ENCODE measurements at regions not wholly inside any gene's neighbourhood (a gene's known extent, or its start where the extent isn't known, plus 50 kb on each side); places are given as distances from the start of the nearest gene placed in this dataset.

GRCh38 chr5:89436464-89436863 is 553.5 kb upstream of the MEF2C start:
- no peak overlapping the region for H3K4me3 ChIP-seq (ENCODE audit: low read depth, low read length)
- no peak for DNase-seq (ENCODE audit: low read depth)

GRCh38 chr5:89435347-89435746 is 552.4 kb upstream of the MEF2C start:
- H3K4me3 ChIP-seq (ENCODE audit: low read depth, low read length): no peak overlapping the region
- no peak for DNase-seq (ENCODE audit: low read depth)

DNA sequence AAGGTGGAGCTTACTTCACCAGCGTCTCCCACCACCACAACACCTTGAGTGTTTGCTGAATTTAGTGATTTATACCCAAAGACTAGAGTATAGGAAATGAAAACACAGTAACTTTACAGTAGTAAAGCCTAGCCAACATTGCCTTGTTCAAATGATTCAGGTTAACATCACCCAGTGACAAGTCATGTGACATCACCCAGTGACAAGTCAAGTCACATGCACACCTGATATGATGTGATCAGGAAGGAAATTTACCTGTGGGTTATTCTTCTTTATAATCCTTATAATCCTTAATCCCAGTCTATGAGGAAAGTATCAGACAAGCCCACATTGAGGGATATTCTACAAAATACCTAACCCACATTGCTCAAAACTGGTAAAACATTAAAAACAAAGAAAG is 545.6 kb upstream of the MEF2C start:
- DNase-seq (ENCODE audit: low read depth): no peak
- H3K4me3 ChIP-seq (ENCODE audit: low read depth, low read length): no peak overlapping the region

DNA sequence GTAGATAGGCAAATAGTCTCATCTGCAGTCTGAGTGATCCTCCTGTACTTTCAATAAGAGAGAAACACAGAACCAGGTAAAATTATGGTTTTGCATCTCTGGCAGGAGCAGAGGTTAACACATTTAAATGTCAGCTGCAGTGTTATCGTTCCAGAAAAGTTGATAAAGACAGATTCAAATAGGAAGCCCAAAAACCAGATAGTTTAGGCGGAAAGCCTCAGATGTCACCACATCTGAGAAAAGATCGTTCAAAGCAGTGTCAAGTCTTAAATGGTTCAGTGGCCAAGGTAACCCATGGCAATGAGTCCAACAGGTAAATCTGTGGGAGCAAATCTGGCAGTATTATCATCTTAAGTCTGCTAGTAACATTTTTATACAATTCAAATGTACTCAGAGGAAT is 542.1 kb upstream of the MEF2C start:
- DNase-seq (ENCODE audit: low read depth): no peak
- no peak overlapping the region for H3K4me3 ChIP-seq (ENCODE audit: low read depth, low read length)

DNA sequence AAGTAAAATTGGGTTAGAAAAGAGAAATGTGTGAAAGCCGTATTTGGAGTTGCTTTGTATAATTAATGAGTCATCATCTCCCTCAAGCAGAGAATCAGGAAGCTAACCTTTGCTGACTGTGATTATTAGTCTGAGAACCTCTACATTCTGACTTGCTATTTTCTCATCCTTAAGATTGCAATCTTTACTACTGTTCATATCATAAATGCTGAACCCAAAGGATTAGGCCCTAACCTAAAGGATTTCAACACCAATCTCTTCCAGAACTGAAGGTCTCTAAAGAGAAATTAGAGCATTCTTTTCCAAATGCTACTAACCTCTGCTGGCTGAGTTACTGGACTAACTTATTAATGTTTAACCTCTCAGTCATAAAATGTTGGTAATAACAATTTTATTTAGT is 538.1 kb upstream of the MEF2C start:
- DNase-seq (ENCODE audit: low read depth): no peak
- H3K4me3 ChIP-seq (ENCODE audit: low read depth, low read length): no peak overlapping the region

DNA sequence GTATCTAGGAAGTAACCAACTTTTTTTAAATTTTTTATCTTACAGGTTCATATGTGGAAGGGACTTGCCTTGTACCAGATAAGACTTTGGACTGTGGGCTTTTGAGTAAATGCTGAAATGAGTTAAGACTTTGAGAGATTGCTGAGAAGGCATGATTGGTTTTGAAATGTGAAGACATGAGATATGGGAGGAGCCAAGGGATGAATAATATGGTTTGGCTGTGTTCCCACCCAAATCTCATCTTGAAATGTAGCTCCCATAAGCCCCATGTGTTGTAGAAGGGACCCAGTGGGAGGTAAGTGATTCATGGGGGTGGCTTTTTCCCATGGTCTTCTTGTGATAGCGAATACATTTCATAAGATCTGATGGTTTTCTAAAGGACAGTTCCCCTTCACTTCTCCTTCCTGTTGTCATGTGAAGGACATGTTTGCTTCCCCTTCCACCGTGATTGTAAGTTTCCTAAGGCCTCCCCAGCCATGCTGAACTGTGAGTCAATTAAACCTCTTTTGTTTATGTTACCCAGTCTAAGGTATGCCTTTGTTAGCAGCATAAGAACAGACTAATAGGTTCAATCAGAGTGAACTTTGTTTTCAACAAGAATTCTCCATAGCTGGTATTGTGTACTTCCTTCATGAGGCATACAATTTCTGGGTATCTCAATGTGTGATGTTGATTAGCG is 535.6 kb upstream of the MEF2C start:
- DNase-seq (ENCODE audit: low read depth): no peak
- no peak overlapping the region for H3K4me3 ChIP-seq (ENCODE audit: low read depth, low read length)

GRCh38 chr5:89417990-89418389 is 535.0 kb upstream of the MEF2C start:
- no peak overlapping the region for H3K4me3 ChIP-seq (ENCODE audit: low read depth, low read length)
- DNase-seq (ENCODE audit: low read depth): no peak

GRCh38 chr5:89417515-89417914 is 534.5 kb upstream of the MEF2C start:
- DNase-seq (ENCODE audit: low read depth): no peak
- no peak overlapping the region for H3K4me3 ChIP-seq (ENCODE audit: low read depth, low read length)

DNA sequence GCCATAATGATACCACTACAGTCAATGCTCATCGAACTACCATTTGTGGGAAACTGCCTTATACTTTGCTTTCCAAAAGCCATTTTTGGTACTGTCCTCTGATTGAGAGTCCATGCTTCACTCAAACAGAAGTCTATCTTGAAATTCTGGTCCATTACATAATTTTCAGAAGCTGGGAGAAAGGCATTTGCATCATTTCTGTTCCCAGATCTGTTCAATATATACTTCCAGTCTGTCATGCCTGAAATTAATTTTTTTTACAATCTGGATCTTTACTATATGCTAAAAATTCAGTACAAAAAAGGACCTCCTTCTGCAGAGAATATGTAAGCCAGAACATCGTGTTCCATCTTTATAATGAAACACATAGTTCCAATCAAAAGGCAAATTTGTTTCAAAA is 528.9 kb upstream of the MEF2C start:
- H3K4me3 ChIP-seq (ENCODE audit: low read depth, low read length): no peak overlapping the region
- no peak for DNase-seq (ENCODE audit: low read depth)

- no peak overlapping the region for H3K4me3 ChIP-seq (ENCODE audit: low read depth, low read length)
- no peak for DNase-seq (ENCODE audit: low read depth)
These were observed 524.1 kb upstream of the MEF2C start for GRCh38 chr5:89407054-89407453.

DNA sequence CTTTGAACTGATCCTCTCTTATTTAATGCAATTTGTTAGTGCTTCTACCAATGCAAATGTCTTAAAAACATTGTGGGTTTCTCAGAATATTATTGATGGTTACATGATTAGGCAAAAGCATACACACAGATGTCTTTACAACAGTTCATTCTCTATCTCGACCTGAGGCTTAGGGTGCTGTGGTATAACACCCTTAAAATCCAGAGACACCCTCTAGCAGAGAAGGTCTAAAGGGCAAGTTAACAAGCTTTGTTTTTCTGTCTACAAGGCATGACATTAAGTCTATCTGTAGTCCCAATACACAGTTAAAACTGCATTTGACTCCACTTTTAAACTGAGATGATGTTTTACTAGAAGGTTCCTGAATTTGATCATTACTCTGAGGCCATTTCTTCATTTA is 518.7 kb upstream of the MEF2C start:
- H3K4me3 ChIP-seq (ENCODE audit: low read depth, low read length): no peak overlapping the region
- no peak for DNase-seq (ENCODE audit: low read depth)

- DNase-seq (ENCODE audit: low read depth): no peak
- H3K4me3 ChIP-seq (ENCODE audit: low read depth, low read length): no peak overlapping the region
These were observed 518.0 kb upstream of the MEF2C start for GRCh38 chr5:89401012-89401411.

DNA sequence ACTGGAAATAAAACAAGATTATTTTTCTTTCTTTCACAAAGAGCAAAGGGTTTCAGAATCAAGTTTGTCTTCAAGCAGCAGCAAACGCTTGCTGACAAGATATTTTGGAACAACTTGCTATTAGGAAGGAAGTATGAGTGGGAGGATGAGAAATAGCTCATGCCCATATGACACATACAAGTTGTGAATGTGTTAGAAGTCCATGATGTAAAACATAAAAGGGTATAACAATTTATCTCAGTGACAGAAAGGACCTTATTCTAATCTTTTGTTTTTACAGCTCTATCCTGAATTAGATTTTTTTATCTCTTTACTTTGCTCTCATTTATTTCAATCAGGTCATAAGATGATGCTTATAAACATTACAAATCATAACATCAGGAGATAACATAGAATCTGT is 516.6 kb upstream of the MEF2C start:
- no peak overlapping the region for H3K4me3 ChIP-seq (ENCODE audit: low read depth, low read length)
- DNase-seq (ENCODE audit: low read depth): no peak

GRCh38 chr5:89397096-89397495 is 514.1 kb upstream of the MEF2C start:
- H3K4me3 ChIP-seq (ENCODE audit: low read depth, low read length): no peak overlapping the region
- DNase-seq (ENCODE audit: low read depth): no peak

- H3K4me3 ChIP-seq (ENCODE audit: low read depth, low read length): no peak overlapping the region
- no peak for DNase-seq (ENCODE audit: low read depth)
These were observed 513.4 kb upstream of the MEF2C start for GRCh38 chr5:89396278-89396954.

DNA sequence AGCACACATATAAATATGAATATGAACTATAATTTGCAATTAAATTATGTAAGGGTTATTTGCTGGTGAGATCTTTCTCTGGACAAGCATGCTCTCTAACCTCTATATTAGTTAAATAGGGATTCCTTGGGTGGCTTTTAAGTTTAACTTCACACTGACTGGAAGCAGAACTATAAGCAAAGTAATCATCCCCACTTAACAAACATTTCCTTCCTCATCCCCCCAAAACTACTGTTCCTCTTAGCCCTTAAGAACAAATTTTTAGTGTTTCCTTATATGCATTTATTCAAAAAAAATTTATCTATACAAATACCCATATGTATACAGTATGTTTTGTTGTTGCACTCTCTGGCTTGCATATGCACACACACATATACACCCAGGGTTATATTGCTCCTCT is 512.1 kb upstream of the MEF2C start:
- H3K4me3 ChIP-seq (ENCODE audit: low read depth, low read length): no peak overlapping the region
- DNase-seq (ENCODE audit: low read depth): no peak

- no peak overlapping the region for H3K4me3 ChIP-seq (ENCODE audit: low read depth, low read length)
- DNase-seq (ENCODE audit: low read depth): no peak
These were observed 505.9 kb upstream of the MEF2C start for GRCh38 chr5:89388872-89389271.

- no peak for DNase-seq (ENCODE audit: low read depth)
- no peak overlapping the region for H3K4me3 ChIP-seq (ENCODE audit: low read depth, low read length)
These were observed 501.4 kb upstream of the MEF2C start for GRCh38 chr5:89384391-89384790.

DNA sequence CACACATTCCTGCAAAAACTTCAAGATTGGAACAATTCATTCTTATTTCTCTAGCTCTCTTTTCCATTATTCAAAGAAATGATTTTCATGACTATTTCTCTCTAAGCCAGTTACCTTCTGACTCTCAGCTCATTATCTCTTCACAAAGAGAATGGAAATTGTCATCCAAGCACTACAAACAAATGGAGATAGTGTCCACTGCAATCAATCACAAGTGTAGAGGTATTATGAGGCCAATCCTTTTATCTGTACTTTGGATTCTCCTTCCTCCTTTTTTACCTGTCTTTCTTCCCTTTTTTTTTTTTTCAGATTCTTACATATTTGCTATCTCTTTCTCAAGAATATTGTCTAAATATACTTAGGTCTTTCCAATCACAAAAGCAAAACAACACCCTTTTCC is 497.7 kb upstream of the MEF2C start:
- DNase-seq (ENCODE audit: low read depth): no peak
- no peak overlapping the region for H3K4me3 ChIP-seq (ENCODE audit: low read depth, low read length)

- H3K4me3 ChIP-seq (ENCODE audit: low read depth, low read length): no peak overlapping the region
- DNase-seq (ENCODE audit: low read depth): peak; percentile 13
These were observed 494.9 kb upstream of the MEF2C start for GRCh38 chr5:89377767-89378455.
